ENCODE measurements at regions not wholly inside any gene's neighbourhood (a gene's known extent, or its start where the extent isn't known, plus 50 kb on each side); places are given as distances from the start of the nearest gene placed in this dataset.
"Not testable (repeated sequence)": the region's sequence is repeated elsewhere in the genome, so short reads cannot be mapped to it uniquely, and the experiment has no call there.

DNA sequence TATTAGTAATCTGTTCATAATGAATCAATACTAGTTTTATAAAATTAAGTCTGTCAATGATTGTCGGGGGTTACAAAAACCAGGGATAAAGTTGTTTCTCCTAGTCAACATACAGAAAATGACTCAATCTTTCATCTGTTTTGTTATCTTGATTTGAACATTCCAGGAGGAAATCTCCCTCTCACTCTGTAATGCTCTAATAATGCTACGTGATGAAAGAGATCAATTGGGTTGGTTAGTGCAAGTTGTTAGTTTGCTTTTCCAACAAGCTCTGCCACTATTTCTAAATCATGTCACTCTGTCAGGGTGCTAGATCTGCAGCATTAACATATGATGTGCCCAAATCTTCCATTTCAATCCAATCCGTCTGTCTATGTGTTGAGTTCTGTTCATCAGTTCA, 379.5 kb upstream of the GJE1 start:
- no TSS peak for BruUV-seq (replicated peaks)
- Histone ChIP-seq H3K4me3 (no peak overlapping the region), H3K4me2 (no peak overlapping the region), H3K9me3 (ENCODE audit: insufficient read depth, low read depth) (no peaks in the 10 kb centered on the region), H3K36me3 (ENCODE audit: low read depth) (no peaks in the 10 kb centered on the region), H3K27ac (no peak overlapping the region), H3F3A (ENCODE audit: insufficient read depth, low read depth) (no peaks in the 10 kb centered on the region), H3K79me2 (ENCODE audit: low read depth) (no peaks in the 10 kb centered on the region), H4K20me1 (ENCODE audit: insufficient read depth) (no peaks in the 10 kb centered on the region), H2AFZ (no peak overlapping the region), H3K4me1 (replicated peaks; ENCODE audit: insufficient read depth) (no peaks in the 10 kb centered on the region), H3K27me3 (ENCODE audit: insufficient read depth, low read depth) (no peaks in the 10 kb centered on the region), H3K9me2 (ENCODE audit: insufficient read depth) (no peaks in the 10 kb centered on the region)
- no peak for DNase-seq
- intact Hi-C loops (cut with micrococcal nuclease; ENCODE audit: unreplicated experiment): no loop called here
- ChIA-PET POLR2A (ENCODE audit: unreplicated experiment) (no interaction called here), CTCF (no interaction called here)
- TF ChIP-seq EZH2 (IDR thresholded peaks at IDR 0.05; ENCODE audit: low read depth): no peak
- no peak for TF ChIP-seq CTCF (conservative IDR thresholded peaks at IDR 0.05)

- Histone ChIP-seq H2AFZ (0 out of 2 replicates have a peak overlapping the region, but pooled peaks have one; percentile 50), H3K27ac (no peak overlapping the region), H3K9me2 (ENCODE audit: insufficient read depth) (no peaks in the 10 kb centered on the region), H3K9me3 (ENCODE audit: insufficient read depth, low read depth) (no peaks in the 10 kb centered on the region), H4K20me1 (ENCODE audit: insufficient read depth) (no peaks in the 10 kb centered on the region), H3F3A (ENCODE audit: insufficient read depth, low read depth) (no peaks in the 10 kb centered on the region), H3K27me3 (ENCODE audit: insufficient read depth, low read depth) (no peaks in the 10 kb centered on the region), H3K4me2 (0 out of 2 replicates have a peak overlapping the region, but pooled peaks have one; percentile 26), H3K4me3 (no peak overlapping the region), H3K36me3 (ENCODE audit: low read depth) (no peaks in the 10 kb centered on the region), H3K79me2 (ENCODE audit: low read depth) (no peaks in the 10 kb centered on the region), H3K4me1 (replicated peaks; ENCODE audit: insufficient read depth) (no peaks in the 10 kb centered on the region)
- no peak for DNase-seq
- intact Hi-C loops (cut with micrococcal nuclease; ENCODE audit: unreplicated experiment): no loop called here
- CTCF ChIA-PET: no interaction called here
- TF ChIP-seq EZH2 (IDR thresholded peaks at IDR 0.05; ENCODE audit: low read depth) (no peak), CTCF (conservative IDR thresholded peaks at IDR 0.05) (no peak)
- no TSS peak for BruUV-seq (replicated peaks)
- POLR2A ChIA-PET (ENCODE audit: unreplicated experiment): no interaction called here
These were observed 380.0 kb upstream of the GJE1 start for GRCh38 chr6:141752677-141753076.

DNA sequence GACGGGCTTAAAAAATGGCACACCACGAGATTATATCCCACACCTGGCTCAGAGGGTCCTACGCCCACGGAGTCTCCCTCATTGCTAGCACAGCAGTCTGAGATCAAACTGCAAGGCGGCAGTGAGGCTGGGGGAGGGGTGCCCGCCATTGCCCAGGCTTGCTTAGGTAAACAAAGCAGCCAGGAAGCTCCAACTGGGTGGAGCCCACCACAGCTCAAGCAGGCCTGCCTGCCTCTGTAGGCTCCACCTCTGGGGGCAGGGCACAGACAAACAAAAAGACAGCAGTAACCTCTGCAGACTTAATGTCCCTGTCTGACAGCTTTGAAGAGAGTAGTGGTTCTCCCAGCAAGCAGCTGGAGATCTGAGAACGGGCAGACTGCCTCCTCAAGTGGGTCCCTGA, 386.4 kb upstream of the GJE1 start:
- H3K27me3 ChIP-seq (ENCODE audit: insufficient read depth, low read depth); DNase-seq; H3F3A ChIP-seq (ENCODE audit: insufficient read depth, low read depth); H3K4me1 ChIP-seq (replicated peaks; ENCODE audit: insufficient read depth); POLR2A ChIA-PET (ENCODE audit: unreplicated experiment); H2AFZ ChIP-seq; H3K4me3 ChIP-seq; H4K20me1 ChIP-seq (ENCODE audit: insufficient read depth); BruUV-seq (replicated peaks); H3K9me2 ChIP-seq (ENCODE audit: insufficient read depth); H3K27ac ChIP-seq; H3K4me2 ChIP-seq; CTCF ChIA-PET; H3K9me3 ChIP-seq (ENCODE audit: insufficient read depth, low read depth); H3K79me2 ChIP-seq (ENCODE audit: low read depth); H3K36me3 ChIP-seq (ENCODE audit: low read depth); intact Hi-C loops (cut with micrococcal nuclease; ENCODE audit: unreplicated experiment): not testable (repeated sequence)

DNA sequence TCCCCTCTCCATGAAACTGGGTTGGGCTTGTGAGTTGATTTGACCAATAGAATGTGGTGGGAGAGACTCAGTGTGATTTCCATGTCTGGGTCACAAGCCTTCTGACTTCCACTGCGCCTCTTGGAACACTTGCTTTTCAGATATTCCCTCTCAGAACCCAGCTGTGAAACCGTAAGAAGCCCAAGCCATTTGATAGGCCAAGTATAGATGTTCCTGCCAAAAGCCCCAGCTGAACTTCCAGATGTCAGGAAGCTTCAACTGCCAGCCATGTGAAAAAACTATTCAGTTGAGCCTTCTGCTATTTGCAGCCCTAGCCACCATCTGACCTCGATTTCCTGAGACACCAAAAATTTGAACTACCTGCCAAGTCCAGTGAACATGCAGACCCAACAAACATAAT, 387.8 kb upstream of the GJE1 start:
- H3K9me3 ChIP-seq (ENCODE audit: insufficient read depth, low read depth): no peaks in the 10 kb centered on the region
- H3F3A ChIP-seq (ENCODE audit: insufficient read depth, low read depth): no peaks in the 10 kb centered on the region
- no peak overlapping the region for H2AFZ ChIP-seq
- no peak overlapping the region for H3K27ac ChIP-seq
- no peak overlapping the region for H3K4me2 ChIP-seq
- no peaks in the 10 kb centered on the region for H3K36me3 ChIP-seq (ENCODE audit: low read depth)
- H4K20me1 ChIP-seq (ENCODE audit: insufficient read depth): no peaks in the 10 kb centered on the region
- POLR2A ChIA-PET (ENCODE audit: unreplicated experiment): no interaction called here
- H3K9me2 ChIP-seq (ENCODE audit: insufficient read depth): no peaks in the 10 kb centered on the region
- CTCF ChIA-PET: no interaction called here
- no peak for DNase-seq
- no peak overlapping the region for H3K4me3 ChIP-seq
- no peaks in the 10 kb centered on the region for H3K4me1 ChIP-seq (replicated peaks; ENCODE audit: insufficient read depth)
- H3K27me3 ChIP-seq (ENCODE audit: insufficient read depth, low read depth): no peaks in the 10 kb centered on the region
- intact Hi-C loops (cut with micrococcal nuclease; ENCODE audit: unreplicated experiment): no loop called here
- BruUV-seq (replicated peaks): no TSS peak
- no peak for TF ChIP-seq EZH2 (IDR thresholded peaks at IDR 0.05; ENCODE audit: low read depth)
- no peaks in the 10 kb centered on the region for H3K79me2 ChIP-seq (ENCODE audit: low read depth)

Data from PC-9 (cell line).